MCF 10A (cell line): ENCODE measurements at regions not wholly inside any gene's neighbourhood (a gene's known extent, or its start where the extent isn't known, plus 50 kb on each side); places are given as distances from the start of the nearest gene placed in this dataset.

ENCODE experiments used
- BruUV-seq: library from RNA; stranded (reverse); fragments of 400-500 nt; replicated peaks from 2 replicates; lab custom pipeline; 2021; lab: Mats Ljungman, UMichigan
- CTCF ChIA-PET: fragments of 300-600 bp; sonication (Branson Sonifier 250); formaldehyde crosslinking; extraction: SDS; loops from one replicate; lab custom pipeline; 2021; ENCODE audit warnings: antibody characterized with exemption, inconsistent platforms; lab: Yijun Ruan, JAX
- POLR2A ChIA-PET: fragments of 300-600, 350-650 bp; sonication (Branson Sonifier 250); formaldehyde crosslinking; extraction: SDS; loops from one replicate; lab custom pipeline; 2020; ENCODE audit warnings: antibody characterized with exemption, inconsistent platforms; lab: Yijun Ruan, JAX
- DNase-seq: peaks from one replicate; pipeline ENCODE4 v3.0.0-alpha.2; 2018; ENCODE audit not compliant: unreplicated experiment
- H3K27ac Mint-ChIP-seq: one replicate; pipeline ENCODE4 v1.8.0; 2022; ENCODE audit warnings: mild to moderate bottlenecking, low read depth, mixed read lengths; ENCODE audit not compliant: unreplicated experiment
- H3K27me3 Mint-ChIP-seq: one replicate; pipeline ENCODE4 v1.8.0; 2022; ENCODE audit warnings: mixed read lengths; ENCODE audit not compliant: insufficient read depth, unreplicated experiment
- H3K36me3 Mint-ChIP-seq: one replicate; pipeline ENCODE4 v1.8.0; 2022; ENCODE audit warnings: mild to moderate bottlenecking, moderate library complexity, mixed read lengths; ENCODE audit not compliant: insufficient read depth, unreplicated experiment
- H3K4me1 Mint-ChIP-seq: one replicate; pipeline ENCODE4 v1.8.0; 2022; ENCODE audit warnings: mixed read lengths; ENCODE audit not compliant: insufficient read depth, unreplicated experiment
- H3K4me3 Mint-ChIP-seq: one replicate; pipeline ENCODE4 v1.8.0; 2022; ENCODE audit warnings: mild to moderate bottlenecking, moderate library complexity, mixed read lengths; ENCODE audit not compliant: unreplicated experiment
- H3K9me3 Mint-ChIP-seq: one replicate; pipeline ENCODE4 v1.8.0; 2022; ENCODE audit warnings: mixed read lengths; ENCODE audit not compliant: unreplicated experiment
- intact Hi-C: fragments of 100-400 bp; cut with micrococcal nuclease; formaldehyde crosslinking; loops from 2 replicates; pipeline ENCODE4 v1.14.1; 2022
- TF ChIP-seq, protein P1 (sequence below): fragments of 200-600 bp; IDR thresholded peaks from one replicate; pipeline ENCODE4 v1.8.0; 2022; ENCODE audit warnings: antibody characterized with exemption, mild to moderate bottlenecking; ENCODE audit not compliant: unreplicated experiment

DNA sequence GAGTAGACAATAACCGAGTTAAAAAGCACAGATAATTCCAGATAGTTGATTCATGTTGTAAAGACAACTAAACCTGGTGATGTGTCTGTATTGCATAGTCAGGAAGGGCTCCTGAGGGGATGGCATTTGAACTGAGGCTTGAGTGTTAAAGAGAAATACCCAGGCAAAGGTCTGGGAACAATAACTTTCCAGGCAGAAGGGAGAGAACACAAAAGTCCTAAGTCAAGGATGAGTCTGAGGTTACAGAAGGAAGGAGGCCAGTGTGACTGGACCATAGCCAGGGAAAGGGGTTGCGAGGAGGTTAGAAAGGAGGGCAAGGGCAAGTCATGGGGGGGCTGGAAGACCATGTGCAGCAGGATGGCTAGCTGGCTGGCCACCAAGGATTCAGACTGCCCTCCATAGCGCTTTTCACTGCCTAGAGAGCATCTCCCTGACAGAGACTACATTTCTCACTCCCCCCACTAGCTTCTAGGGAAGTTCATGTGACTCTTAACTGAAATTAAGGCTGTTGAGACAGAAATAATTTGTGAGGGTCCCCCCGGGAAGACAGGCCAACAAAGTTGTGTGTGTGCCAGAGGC lies 135.5 kb upstream of the CREB1 start:
- H3K27ac Mint-ChIP-seq = peak overlapping the region; percentile 85

DNA sequence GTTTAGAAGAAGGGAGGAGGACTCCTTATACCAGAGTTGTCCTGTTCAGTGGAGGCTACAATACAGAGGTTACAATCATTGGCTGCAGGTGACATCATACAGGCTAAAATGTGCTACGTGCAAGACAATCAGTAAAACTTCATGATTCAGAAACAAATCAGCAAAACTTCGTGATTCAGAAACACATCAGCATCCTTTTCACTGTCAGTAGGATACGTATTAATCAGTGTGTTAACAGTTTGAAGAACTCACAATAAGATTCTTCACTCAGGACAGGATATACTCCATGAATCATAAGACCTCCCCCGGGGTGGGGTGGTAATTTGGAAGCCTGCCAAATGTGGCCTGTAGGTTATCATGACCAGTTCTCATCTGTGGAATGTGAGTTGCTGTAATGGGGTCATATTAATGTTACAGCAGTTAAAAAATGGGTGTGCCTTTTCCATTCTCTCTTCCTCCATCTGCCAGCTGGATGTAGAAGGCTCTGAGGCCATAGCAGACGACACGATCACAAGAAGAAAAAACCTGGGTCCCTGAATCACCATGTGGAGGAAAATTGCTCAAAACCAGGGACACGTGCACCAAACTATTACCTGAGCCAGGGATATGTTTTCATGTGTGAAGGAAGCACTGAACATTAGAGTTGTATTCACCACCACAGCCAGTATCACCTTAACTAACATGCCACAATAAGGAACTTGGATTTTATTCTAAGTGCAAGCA lies 134.8 kb upstream of the CREB1 start:
- Mint-ChIP-seq H3K9me3 (peaks cover 9% of the 10 kb centered on the region), H3K36me3 (no peaks in the 10 kb centered on the region), H3K4me1 (peaks cover 27% of the 10 kb centered on the region), H3K27ac (peak overlapping the region; percentile 85), H3K27me3 (no peaks in the 10 kb centered on the region), H3K4me3 (no peak overlapping the region)
- peak; percentile 97 for DNase-seq
- CTCF ChIA-PET = interaction anchor here (0.8 kb wide), 1 partner anchor 414 kb away, joined by 3 read pairs; no protein-coding TSS in a partner anchor
- POLR2A ChIA-PET = interaction anchor here (0.6 to 1.7 kb wide), 8 partner anchors 11 to 229 kb away, joined by 3 to 10 read pairs (median 4); partner anchors contain the start of gene KLF7
- TSS peak; percentile 85 for BruUV-seq
- TF ChIP-seq, protein P1, sequence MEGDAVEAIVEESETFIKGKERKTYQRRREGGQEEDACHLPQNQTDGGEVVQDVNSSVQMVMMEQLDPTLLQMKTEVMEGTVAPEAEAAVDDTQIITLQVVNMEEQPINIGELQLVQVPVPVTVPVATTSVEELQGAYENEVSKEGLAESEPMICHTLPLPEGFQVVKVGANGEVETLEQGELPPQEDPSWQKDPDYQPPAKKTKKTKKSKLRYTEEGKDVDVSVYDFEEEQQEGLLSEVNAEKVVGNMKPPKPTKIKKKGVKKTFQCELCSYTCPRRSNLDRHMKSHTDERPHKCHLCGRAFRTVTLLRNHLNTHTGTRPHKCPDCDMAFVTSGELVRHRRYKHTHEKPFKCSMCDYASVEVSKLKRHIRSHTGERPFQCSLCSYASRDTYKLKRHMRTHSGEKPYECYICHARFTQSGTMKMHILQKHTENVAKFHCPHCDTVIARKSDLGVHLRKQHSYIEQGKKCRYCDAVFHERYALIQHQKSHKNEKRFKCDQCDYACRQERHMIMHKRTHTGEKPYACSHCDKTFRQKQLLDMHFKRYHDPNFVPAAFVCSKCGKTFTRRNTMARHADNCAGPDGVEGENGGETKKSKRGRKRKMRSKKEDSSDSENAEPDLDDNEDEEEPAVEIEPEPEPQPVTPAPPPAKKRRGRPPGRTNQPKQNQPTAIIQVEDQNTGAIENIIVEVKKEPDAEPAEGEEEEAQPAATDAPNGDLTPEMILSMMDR = no peak
- intact Hi-C loops = loop anchor here (1.0 to 2.0 kb wide), 6 partner anchors 60 to 229 kb away; no protein-coding TSS in a partner anchor

More for the DNA sequence above, 135.5 kb upstream of the CREB1 start:
- Mint-ChIP-seq H3K27me3 (no peaks in the 10 kb centered on the region), H3K9me3 (peaks cover 9% of the 10 kb centered on the region), H3K4me1 (peaks cover 27% of the 10 kb centered on the region), H3K36me3 (no peaks in the 10 kb centered on the region), H3K4me3 (no peak overlapping the region)
- BruUV-seq = TSS peak; percentile 98
- CTCF ChIA-PET = interaction anchor here (0.8 kb wide), 1 partner anchor 413 kb away, joined by 3 read pairs; no protein-coding TSS in a partner anchor
- DNase-seq = peak; percentile 32
- TF ChIP-seq, protein P1 = no peak
- POLR2A ChIA-PET = interaction anchor here (0.6 to 1.7 kb wide), 6 partner anchors 14 to 228 kb away, joined by 3 to 10 read pairs (median 4); partner anchors contain the start of gene KLF7
- intact Hi-C loops = loop anchor here (2.0 kb wide), 1 partner anchor 83 kb away; no protein-coding TSS in a partner anchor

DNA sequence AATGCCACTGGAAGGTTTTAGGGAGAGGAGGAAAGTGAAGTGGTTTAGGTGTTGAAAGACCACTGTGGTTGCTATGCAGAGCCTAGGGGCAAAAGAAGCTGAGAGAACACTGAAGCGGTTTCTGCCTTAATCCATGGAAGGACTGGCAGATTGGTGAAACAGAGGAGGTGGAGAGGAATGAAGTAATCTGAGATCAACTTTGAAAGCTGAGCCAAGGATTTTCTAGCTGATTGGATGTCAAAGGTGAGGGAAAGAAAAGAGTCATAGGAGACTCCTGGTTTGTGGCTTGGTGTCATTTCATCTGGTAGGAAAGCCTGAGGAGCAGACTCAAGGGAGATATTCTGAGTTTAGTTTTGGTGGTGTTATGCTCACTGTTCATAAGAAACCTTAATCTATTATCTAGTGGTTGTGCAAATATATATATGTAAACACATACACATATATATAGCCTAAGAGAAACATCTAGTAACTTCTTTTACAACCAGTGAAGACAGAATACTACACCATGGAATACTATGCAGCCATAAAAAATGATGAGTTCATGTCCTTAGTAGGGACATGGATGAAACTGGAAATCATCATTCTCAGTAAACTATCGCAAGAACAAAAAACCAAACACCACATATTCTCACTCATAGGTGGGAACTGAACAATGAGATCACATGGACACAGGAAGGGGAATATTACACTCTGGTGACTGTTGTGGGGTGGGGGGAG lies 134.1 kb upstream of the CREB1 start:
- POLR2A ChIA-PET = interaction anchor here (0.6 to 1.7 kb wide), 8 partner anchors 10 to 318 kb away, joined by 3 to 10 read pairs (median 3); no protein-coding TSS in a partner anchor

More for the DNA sequence above, 134.1 kb upstream of the CREB1 start:
- intact Hi-C loops = loop anchor here (1.0 to 2.0 kb wide), 6 partner anchors 60 to 229 kb away; no protein-coding TSS in a partner anchor
- CTCF ChIA-PET = interaction anchor here (0.5 kb wide), 1 partner anchor 778 kb away, joined by 3 read pairs; no protein-coding TSS in a partner anchor
- no peaks in the 10 kb centered on the region for H3K27me3 Mint-ChIP-seq
- TF ChIP-seq, protein P1 = no peak
- no peak overlapping the region for H3K4me3 Mint-ChIP-seq
- H3K4me1 Mint-ChIP-seq = peaks cover 27% of the 10 kb centered on the region
- peak overlapping the region; percentile 85 for H3K27ac Mint-ChIP-seq
- H3K9me3 Mint-ChIP-seq = peaks cover 9% of the 10 kb centered on the region
- no TSS peak for BruUV-seq
- no peaks in the 10 kb centered on the region for H3K36me3 Mint-ChIP-seq
- DNase-seq = peak; percentile 52
